Stimulated activated naive B cell treated with anti-CD40 and anti-IgM and Interleukin-4, amounts not matched to agents 10 μg/mL and 1 μg/mL and 100 μg/mL, for 72 hours (primary cell): ENCODE measurements at regions not wholly inside any gene's neighbourhood (a gene's known extent, or its start where the extent isn't known, plus 50 kb on each side); places are given as distances from the start of the nearest gene placed in this dataset.

ENCODE experiments used
- ATAC-seq, 2 donors: fragments of 150-1000 bp; cut with Tn5 transposase; replicated peaks; 2 replicates each; pipeline ENCODE4 v1.10.0; 2021; ENCODE audit warnings: moderate library complexity in 1 of 2
- DNase-seq: peaks from one replicate; pipeline ENCODE4 v3.0.0; 2021
- H3K27ac Mint-ChIP-seq: one replicate; pipeline ENCODE4 v1.8.0; 2022; ENCODE audit warnings: mild to moderate bottlenecking, mixed read lengths
- H3K27me3 Mint-ChIP-seq, 2 donors: one replicate each; pipeline ENCODE4 v1.8.0; 2022; ENCODE audit warnings: mixed read lengths in 2 of 2
- H3K36me3 Mint-ChIP-seq, 2 donors: one replicate each; pipeline ENCODE4 v1.8.0; 2022; ENCODE audit warnings: mixed read lengths in 2 of 2, mild to moderate bottlenecking in 1 of 2
- H3K4me1 Mint-ChIP-seq, 2 donors: one replicate each; pipeline ENCODE4 v1.8.0; 2022; ENCODE audit warnings: mixed read lengths in 2 of 2, mild to moderate bottlenecking in 1 of 2
- H3K4me3 Mint-ChIP-seq, 2 donors: one replicate each; pipeline ENCODE4 v1.8.0; 2022; ENCODE audit warnings: mild to moderate bottlenecking in 2 of 2, mixed read lengths in 2 of 2, moderate library complexity in 1 of 2
- H3K9me3 Mint-ChIP-seq, 2 donors: one replicate each; pipeline ENCODE4 v1.8.0; 2022; ENCODE audit warnings: mixed read lengths in 2 of 2, mild to moderate bottlenecking in 1 of 2

DNA sequence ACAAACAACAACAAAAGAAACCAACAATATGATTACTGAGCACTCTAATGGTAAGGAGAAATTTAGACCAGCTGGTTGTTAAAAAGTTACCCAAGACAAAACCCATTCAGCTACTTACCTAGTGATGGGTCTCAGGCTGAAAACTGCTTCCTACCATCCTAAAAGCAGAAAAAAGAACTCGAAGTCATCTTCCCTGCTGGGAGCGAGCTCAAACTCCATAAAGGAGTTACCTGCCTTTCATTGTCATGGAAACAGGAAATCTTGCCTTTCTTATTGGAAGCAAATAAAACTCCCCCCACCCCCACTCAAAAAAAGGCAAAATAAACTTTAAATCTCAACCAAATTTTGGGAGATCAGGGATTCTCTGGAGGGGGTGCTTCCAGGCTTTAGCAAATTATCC lies 1478.3 kb downstream of the C4orf33 start:
- ATAC-seq (no peak), DNase-seq (no peak)
- Mint-ChIP-seq H3K4me1 (no peaks in the 10 kb centered on the region), H3K9me3 (peaks cover 0 to 2% of the 10 kb centered on the region in 2 donors), H3K36me3 (no peaks in the 10 kb centered on the region), H3K27ac (no peak overlapping the region), H3K27me3 (no peaks in the 10 kb centered on the region), H3K4me3 (no peak overlapping the region)

DNA sequence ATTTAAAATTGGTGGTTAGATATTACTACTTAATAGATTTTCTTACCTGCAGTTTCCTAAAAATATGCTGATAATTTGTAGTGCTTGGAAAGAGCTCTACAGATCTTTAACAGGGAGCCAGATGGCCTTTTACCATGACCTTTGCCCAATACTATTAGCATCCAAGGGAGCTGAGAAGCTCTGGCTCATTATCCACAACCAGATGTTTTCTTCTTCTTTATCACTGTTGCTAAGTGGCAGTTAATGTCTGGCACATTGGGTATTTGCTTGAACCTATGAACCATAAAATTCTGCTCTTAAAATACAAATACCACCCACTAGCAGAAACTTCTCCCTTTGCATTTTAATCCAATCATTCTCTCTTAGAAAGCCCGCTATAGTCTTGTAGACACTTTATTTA lies 1480.3 kb downstream of the C4orf33 start:
- no peak overlapping the region for H3K4me3 Mint-ChIP-seq
- DNase-seq, result no peak
- no peaks in the 10 kb centered on the region for H3K36me3 Mint-ChIP-seq
- no peak for ATAC-seq
- H3K27me3 Mint-ChIP-seq, result no peaks in the 10 kb centered on the region
- H3K4me1 Mint-ChIP-seq, result no peaks in the 10 kb centered on the region
- peaks cover 0 to 6% of the 10 kb centered on the region in 2 donors for H3K9me3 Mint-ChIP-seq
- no peak overlapping the region for H3K27ac Mint-ChIP-seq

DNA sequence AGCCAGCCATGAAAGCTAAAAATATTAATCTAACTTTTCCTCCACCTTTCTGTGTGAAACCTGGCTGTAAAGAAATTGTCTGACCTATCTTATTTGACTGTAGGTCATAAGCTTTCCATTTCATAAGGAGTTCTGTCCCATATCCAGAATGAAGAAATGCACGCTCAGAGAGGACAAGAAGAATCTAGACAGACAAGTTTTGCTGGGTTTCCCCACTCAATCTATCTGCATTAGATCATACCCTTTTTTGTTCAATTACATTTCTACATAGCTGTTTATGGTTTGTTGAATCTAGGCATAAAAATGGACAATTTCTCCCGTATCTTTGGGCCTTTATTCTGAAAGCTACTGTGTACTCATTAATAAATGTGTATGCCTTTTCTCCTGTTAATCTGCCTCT lies 1495.1 kb downstream of the C4orf33 start:
- H3K4me3 Mint-ChIP-seq, result no peak overlapping the region
- DNase-seq (no peak), ATAC-seq (no peak)
- H3K4me1 Mint-ChIP-seq, result no peaks in the 10 kb centered on the region
- no peaks in the 10 kb centered on the region for H3K27me3 Mint-ChIP-seq
- H3K27ac Mint-ChIP-seq, result no peak overlapping the region
- peaks cover 4 to 8% of the 10 kb centered on the region in 2 donors for H3K9me3 Mint-ChIP-seq
- no peaks in the 10 kb centered on the region for H3K36me3 Mint-ChIP-seq

DNA sequence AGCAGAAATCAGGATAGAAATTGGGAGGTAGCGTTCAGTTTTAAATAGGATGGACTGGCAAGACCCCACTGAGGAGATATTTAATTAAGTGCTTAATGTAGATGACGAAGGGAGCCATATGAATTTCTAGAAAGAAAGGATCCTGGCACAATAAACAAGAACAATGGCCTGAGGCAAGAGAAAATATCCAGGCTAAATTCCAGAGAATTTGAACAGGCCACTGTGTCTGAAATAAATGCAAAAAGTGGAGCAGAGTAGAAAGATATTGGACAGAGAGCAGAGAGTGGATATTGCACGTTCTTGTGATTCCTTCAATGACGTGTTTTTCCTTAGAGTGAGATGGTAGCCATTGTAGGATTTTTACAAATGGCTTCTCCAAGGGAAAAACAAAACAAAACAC lies 1504.8 kb downstream of the C4orf33 start:
- ATAC-seq (no peak), DNase-seq (no peak)
- Mint-ChIP-seq H3K27ac (no peak overlapping the region), H3K4me1 (no peaks in the 10 kb centered on the region), H3K9me3 (peaks cover 0 to 3% of the 10 kb centered on the region in 2 donors), H3K27me3 (no peaks in the 10 kb centered on the region), H3K36me3 (no peaks in the 10 kb centered on the region), H3K4me3 (no peak overlapping the region)

DNA sequence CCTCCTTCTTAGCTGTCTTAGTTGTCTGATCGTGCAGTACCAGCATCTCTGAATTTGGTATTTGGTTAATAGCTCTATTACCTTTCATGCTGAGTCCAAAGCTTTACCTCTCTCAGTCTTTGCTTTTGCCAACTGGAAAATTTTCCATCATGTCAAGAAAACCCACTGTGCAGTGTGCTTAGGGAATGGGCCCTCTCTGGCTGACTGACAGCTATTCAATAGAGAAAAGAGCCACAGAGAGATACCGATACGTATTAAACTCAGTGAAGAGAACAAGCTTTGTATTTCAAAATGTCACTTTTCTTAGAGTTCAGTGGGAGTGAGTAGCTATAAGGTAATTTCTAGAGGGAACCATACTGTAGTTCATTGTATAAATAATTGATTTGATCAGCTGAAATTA lies 1507.1 kb downstream of the C4orf33 start:
- no peak overlapping the region for H3K4me3 Mint-ChIP-seq

DNA sequence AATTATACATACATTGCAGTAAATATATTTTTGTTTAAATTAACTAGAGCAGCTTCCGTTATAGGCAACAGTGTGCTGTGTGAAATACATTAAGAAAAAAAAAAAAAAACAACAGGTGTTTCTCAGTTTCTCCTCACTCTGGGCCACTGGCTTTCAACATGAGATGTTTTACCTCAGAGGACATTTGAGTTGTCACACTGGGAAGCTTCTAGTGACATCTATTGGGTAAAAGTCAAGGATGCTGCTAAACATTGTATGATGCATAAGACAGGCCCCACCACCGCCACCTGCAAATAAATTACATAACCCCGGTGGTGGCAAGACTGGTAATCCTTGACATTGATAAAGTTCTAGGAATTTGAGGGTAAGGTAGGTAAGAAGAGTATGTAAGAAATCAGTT lies 1512.2 kb downstream of the C4orf33 start:
- Mint-ChIP-seq H3K27me3 (no peaks in the 10 kb centered on the region), H3K4me3 (no peak overlapping the region), H3K27ac (no peak overlapping the region), H3K36me3 (no peaks in the 10 kb centered on the region), H3K4me1 (no peaks in the 10 kb centered on the region), H3K9me3 (peaks cover 0 to 1% of the 10 kb centered on the region in 2 donors)
- no peak for DNase-seq
- no peak for ATAC-seq

More for the DNA sequence above, 1507.1 kb downstream of the C4orf33 start:
- Mint-ChIP-seq H3K27me3 (no peaks in the 10 kb centered on the region), H3K36me3 (no peaks in the 10 kb centered on the region), H3K4me1 (no peaks in the 10 kb centered on the region), H3K27ac (no peak overlapping the region), H3K9me3 (no peaks in the 10 kb centered on the region)
- ATAC-seq, result no peak
- DNase-seq, result no peak

DNA sequence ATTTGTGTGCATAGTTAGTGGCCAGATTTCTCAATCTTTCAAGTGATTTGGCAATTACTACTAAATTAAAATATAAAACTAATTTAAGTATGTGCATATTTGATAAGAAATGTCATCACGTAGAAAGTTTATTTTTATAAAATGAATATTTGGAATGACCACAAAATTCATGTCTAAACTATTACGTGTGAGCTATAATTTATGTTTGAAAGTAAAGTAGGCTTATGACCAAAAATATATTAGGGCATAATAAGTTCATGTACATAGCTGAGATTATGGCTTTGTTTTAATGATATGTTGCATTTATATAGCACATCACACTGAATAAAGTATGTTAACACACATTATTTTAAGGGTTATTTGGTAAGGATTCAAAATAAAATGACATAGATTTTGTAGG lies 1532.6 kb downstream of the C4orf33 start:
- Mint-ChIP-seq H3K4me1 (no peaks in the 10 kb centered on the region), H3K27ac (no peak overlapping the region)

DNA sequence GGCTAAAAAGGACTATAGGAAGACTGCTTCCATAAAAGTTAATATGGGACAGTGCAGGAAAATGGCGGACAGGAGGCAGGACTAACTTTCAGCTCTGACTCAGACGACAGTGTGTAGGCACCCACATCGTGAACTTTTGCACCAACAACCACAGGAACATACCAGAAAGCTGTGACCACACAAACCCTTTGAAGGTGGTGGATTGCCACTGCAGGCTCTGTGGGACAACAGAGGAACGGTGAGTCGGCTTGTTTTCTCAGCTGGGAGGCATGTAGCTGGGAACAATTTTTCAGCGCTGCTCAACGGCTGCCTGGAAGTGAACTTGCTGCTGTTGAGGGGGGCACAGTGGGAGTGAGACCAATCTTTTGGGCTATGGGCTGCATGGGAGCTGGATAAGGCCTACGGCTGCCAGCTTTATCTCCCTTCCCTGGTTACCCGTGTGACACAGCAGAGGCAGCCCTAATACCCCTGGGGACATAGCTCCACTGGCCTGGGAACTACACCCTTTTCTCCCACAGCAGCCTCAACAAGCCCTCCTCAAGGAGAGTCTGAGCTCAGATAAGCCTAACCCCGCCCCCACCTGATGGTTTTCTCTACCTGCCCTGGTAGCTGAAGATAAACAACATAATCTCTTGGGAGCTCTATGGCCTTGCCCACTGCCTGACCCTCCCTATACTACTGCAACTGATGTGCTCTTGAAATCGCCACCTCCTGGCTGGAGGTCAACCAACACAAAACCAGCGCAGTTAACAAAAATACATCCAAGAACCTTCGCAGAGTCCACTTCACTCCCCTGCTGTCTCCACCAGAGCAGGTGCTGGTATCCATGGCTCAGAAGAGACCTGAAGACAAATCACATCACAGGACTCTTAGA lies 1537.0 kb downstream of the C4orf33 start:
- Mint-ChIP-seq H3K9me3 (peaks cover 6 to 10% of the 10 kb centered on the region in 2 donors), H3K4me1 (no peaks in the 10 kb centered on the region), H3K27ac (no peak overlapping the region), H3K36me3 (no peaks in the 10 kb centered on the region), H3K4me3 (no peak overlapping the region), H3K27me3 (no peaks in the 10 kb centered on the region)
- no peak for DNase-seq
- no peak for ATAC-seq

More for the DNA sequence above, 1532.6 kb downstream of the C4orf33 start:
- Mint-ChIP-seq H3K27me3 (no peaks in the 10 kb centered on the region), H3K9me3 (peaks cover under 1 to 5% of the 10 kb centered on the region in 2 donors), H3K4me3 (no peak overlapping the region), H3K36me3 (no peaks in the 10 kb centered on the region)
- DNase-seq (no peak), ATAC-seq (no peak)

DNA sequence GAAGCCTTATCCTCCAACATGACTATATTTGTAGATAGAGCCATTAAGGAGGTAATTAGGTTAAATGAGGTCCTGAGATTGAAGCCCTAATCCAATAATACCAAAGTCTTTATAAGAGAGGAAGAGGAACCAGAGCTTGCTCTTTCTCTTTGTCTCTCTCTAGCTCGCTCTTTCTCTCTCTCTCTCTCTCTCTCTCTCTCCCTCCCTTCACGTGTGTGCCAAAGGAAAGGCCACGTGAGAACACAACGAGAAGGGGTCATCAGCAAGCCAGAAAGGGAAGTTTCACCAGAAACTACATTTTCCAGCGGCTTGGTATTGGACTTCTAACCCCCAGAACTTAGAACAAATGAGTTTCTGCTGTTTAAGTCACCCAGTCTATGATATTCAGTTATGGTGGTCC lies 1540.5 kb downstream of the C4orf33 start:
- H3K4me1 Mint-ChIP-seq, result no peaks in the 10 kb centered on the region
- no peaks in the 10 kb centered on the region for H3K27me3 Mint-ChIP-seq
- H3K36me3 Mint-ChIP-seq, result no peaks in the 10 kb centered on the region
- ATAC-seq (no peak), DNase-seq (no peak)
- peaks cover 6 to 10% of the 10 kb centered on the region in 2 donors for H3K9me3 Mint-ChIP-seq
- H3K4me3 Mint-ChIP-seq, result no peak overlapping the region
- H3K27ac Mint-ChIP-seq, result no peak overlapping the region

DNA sequence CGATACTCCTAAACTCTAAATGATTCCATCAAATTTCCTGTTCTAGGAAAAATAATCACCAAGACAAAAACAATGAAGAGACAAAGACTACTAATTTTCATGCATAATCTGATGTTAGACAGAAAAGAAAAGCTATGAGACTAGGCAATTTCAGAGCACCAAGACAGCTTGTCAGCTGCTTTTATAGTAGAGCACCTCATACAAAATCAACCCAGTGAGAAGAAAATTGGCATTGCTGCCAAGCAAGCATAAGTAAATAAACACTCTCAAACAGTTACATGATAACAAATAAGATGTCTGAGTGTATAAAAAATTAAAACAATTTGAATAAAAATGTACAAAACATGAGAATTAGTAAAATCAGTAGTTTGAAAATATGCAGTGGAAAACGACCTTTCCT lies 1544.6 kb downstream of the C4orf33 start:
- DNase-seq (no peak), ATAC-seq (no peak)
- H3K27ac Mint-ChIP-seq, result no peak overlapping the region
- H3K27me3 Mint-ChIP-seq, result no peaks in the 10 kb centered on the region
- no peaks in the 10 kb centered on the region for H3K36me3 Mint-ChIP-seq
- H3K4me1 Mint-ChIP-seq, result no peaks in the 10 kb centered on the region
- H3K9me3 Mint-ChIP-seq, result no peaks in the 10 kb centered on the region
- no peak overlapping the region for H3K4me3 Mint-ChIP-seq

DNA sequence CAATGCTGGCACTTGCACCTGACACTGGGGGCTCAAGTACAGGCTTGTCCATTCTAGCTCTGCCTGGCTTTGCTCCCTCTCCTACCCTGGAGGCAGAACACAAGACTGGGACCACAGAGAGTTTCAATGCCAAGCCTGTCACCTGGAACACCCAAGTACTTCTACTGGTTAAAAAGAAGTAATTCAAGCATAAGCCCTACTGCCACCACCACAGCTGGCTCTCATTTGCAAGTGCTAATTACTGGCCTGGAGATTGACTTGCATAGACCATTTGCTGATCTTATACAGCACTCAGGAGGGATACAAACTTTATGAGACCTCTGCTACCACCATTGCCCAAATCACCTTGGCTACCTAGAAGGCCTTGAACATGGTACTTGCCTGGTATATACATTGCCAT lies 1550.9 kb downstream of the C4orf33 start:
- Mint-ChIP-seq H3K27ac (no peak overlapping the region), H3K4me3 (no peak overlapping the region), H3K27me3 (no peaks in the 10 kb centered on the region), H3K36me3 (no peaks in the 10 kb centered on the region), H3K9me3 (peaks cover 0 to 5% of the 10 kb centered on the region in 2 donors), H3K4me1 (no peaks in the 10 kb centered on the region)
- ATAC-seq (no peak), DNase-seq (no peak)

DNA sequence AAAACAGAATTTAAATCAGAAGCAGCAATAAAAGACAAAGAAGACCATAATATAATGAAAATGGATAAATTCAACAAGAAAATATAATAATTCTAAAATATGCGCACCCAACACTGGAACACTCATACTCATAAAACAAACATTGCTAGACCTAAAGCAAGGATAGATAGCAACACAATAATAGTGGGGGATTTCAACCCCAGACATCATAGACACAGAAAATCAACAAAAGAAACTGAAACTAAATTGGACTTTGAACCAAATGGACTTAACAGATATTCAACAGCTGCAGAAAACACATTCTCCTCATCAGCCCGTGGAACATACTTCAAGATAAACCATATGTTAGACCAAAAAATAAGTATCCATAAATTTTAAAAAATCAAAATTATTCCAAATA lies 1552.6 kb downstream of the C4orf33 start:
- DNase-seq, result no peak
- no peaks in the 10 kb centered on the region for H3K27me3 Mint-ChIP-seq
- no peak overlapping the region for H3K4me3 Mint-ChIP-seq
- no peaks in the 10 kb centered on the region for H3K36me3 Mint-ChIP-seq
- no peak for ATAC-seq
- peaks cover 0 to 7% of the 10 kb centered on the region in 2 donors for H3K9me3 Mint-ChIP-seq
- H3K27ac Mint-ChIP-seq, result no peak overlapping the region
- H3K4me1 Mint-ChIP-seq, result no peaks in the 10 kb centered on the region

DNA sequence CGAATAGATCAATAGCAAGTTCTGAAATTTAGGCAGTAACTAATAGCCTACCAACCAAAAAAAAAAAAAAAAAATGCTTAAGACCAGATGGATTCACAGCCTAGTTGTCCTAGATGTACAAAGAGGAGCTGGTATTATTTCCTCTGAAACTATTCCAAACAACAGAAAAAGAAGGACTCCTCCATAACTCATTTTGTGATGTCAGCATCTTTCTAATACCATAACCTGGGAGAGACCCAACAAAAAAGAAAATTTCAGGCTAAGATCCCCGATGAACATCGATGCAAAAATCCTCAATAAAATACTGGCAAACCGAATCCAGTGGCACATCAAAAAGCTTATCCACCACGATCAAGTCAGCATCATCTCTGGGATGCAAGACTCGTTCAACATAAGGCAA lies 1557.9 kb downstream of the C4orf33 start:
- Mint-ChIP-seq H3K9me3 (peaks cover 9 to 24% of the 10 kb centered on the region in 2 donors), H3K4me3 (no peak overlapping the region), H3K36me3 (no peaks in the 10 kb centered on the region), H3K27ac (no peak overlapping the region), H3K4me1 (no peaks in the 10 kb centered on the region), H3K27me3 (no peaks in the 10 kb centered on the region)
- DNase-seq (no peak), ATAC-seq (no peak)

DNA sequence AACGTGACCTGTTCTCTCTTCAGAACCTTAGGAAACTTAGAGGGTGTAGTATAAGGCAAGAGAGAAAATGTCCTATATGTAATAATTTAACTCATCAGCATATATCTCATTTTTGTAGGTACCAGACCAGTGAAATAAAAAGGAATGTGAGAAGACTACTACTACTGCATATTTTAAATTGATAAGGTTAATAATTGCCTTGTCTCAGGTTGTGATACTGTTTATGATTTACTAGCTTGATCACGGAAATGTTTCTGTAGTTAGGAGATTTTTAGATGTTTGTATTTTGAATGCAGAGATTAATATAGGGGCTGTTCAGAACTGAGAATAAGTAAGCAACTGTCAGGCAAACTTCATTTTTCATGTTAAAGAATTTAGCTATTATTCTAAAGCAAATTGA lies 1563.4 kb downstream of the C4orf33 start:
- H3K4me1 Mint-ChIP-seq, result no peaks in the 10 kb centered on the region
- peaks cover 9 to 16% of the 10 kb centered on the region in 2 donors for H3K9me3 Mint-ChIP-seq
- H3K27ac Mint-ChIP-seq, result no peak overlapping the region
- H3K27me3 Mint-ChIP-seq, result no peaks in the 10 kb centered on the region
- ATAC-seq, result no peak
- no peak for DNase-seq
- H3K36me3 Mint-ChIP-seq, result no peaks in the 10 kb centered on the region
- H3K4me3 Mint-ChIP-seq, result no peak overlapping the region

DNA sequence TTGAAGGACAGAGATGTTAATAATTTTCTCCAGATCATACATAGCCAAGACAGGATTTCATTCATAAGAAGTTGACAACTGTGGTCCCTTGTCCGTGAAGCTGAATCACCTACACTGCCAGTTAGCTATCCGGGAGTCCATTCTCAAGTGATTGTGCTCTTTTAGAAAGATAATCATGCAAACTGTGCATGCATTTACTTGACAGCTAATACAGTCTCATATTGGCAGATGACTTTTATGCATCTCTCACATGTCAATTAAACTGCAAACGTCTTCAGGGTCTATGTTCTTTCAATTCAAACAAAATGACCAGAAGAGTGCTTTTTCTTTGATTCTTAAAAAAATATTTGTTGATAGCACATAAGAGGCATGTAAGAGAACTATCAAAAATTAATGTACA lies 1572.9 kb downstream of the C4orf33 start:
- DNase-seq (no peak), ATAC-seq (no peak)
- H3K4me1 Mint-ChIP-seq, result no peaks in the 10 kb centered on the region
- H3K9me3 Mint-ChIP-seq, result peaks cover 0 to 2% of the 10 kb centered on the region in 2 donors
- H3K4me3 Mint-ChIP-seq, result no peak overlapping the region
- no peak overlapping the region for H3K27ac Mint-ChIP-seq
- H3K27me3 Mint-ChIP-seq, result no peaks in the 10 kb centered on the region
- no peaks in the 10 kb centered on the region for H3K36me3 Mint-ChIP-seq
